ENCODE measurements at regions not wholly inside any gene's neighbourhood (a gene's known extent, or its start where the extent isn't known, plus 50 kb on each side); places are given as distances from the start of the nearest gene placed in this dataset.
"Not testable (repeated sequence)": the region's sequence is repeated elsewhere in the genome, so short reads cannot be mapped to it uniquely, and the experiment has no call there.

- TF ChIP-seq CTCF (conservative IDR thresholded peaks at IDR 0.05; ENCODE audit: control insufficient read depth, insufficient read depth, low read depth, low read length): no peak
- H3K4me3 ChIP-seq (ENCODE audit: control insufficient read depth, low read depth, low read length): no peak overlapping the region
- DNase-seq (ENCODE audit: low read depth): no peak
Observed at GRCh38 chr5:163730206-163730756, 224.9 kb downstream of the MAT2B start.

GRCh38 chr5:163731256-163731655, 225.8 kb downstream of the MAT2B start:
- no peak overlapping the region for H3K4me3 ChIP-seq (ENCODE audit: control insufficient read depth, low read depth, low read length)
- no peak for DNase-seq (ENCODE audit: low read depth)
- no peak for TF ChIP-seq CTCF (conservative IDR thresholded peaks at IDR 0.05; ENCODE audit: control insufficient read depth, insufficient read depth, low read depth, low read length)

GRCh38 chr5:163735069-163735468, 229.7 kb downstream of the MAT2B start:
- TF ChIP-seq CTCF (conservative IDR thresholded peaks at IDR 0.05; ENCODE audit: control insufficient read depth, insufficient read depth, low read depth, low read length): no peak
- H3K4me3 ChIP-seq (ENCODE audit: control insufficient read depth, low read depth, low read length): no peak overlapping the region
- no peak for DNase-seq (ENCODE audit: low read depth)

GRCh38 chr5:163747586-163747985, 242.2 kb downstream of the MAT2B start:
- no peak for DNase-seq (ENCODE audit: low read depth)
- no peak for TF ChIP-seq CTCF (conservative IDR thresholded peaks at IDR 0.05; ENCODE audit: control insufficient read depth, insufficient read depth, low read depth, low read length)
- H3K4me3 ChIP-seq (ENCODE audit: control insufficient read depth, low read depth, low read length): no peak overlapping the region

GRCh38 chr5:163748934-163749333, 243.5 kb downstream of the MAT2B start:
- no peak for DNase-seq (ENCODE audit: low read depth)
- no peak for TF ChIP-seq CTCF (conservative IDR thresholded peaks at IDR 0.05; ENCODE audit: control insufficient read depth, insufficient read depth, low read depth, low read length)
- no peak overlapping the region for H3K4me3 ChIP-seq (ENCODE audit: control insufficient read depth, low read depth, low read length)

- H3K4me3 ChIP-seq (ENCODE audit: control insufficient read depth, low read depth, low read length); DNase-seq (ENCODE audit: low read depth): not testable (repeated sequence)
Observed at GRCh38 chr5:163750415-163750814, 245.0 kb downstream of the MAT2B start.

- DNase-seq (ENCODE audit: low read depth): no peak
- no peak for TF ChIP-seq CTCF (conservative IDR thresholded peaks at IDR 0.05; ENCODE audit: control insufficient read depth, insufficient read depth, low read depth, low read length)
- no peak overlapping the region for H3K4me3 ChIP-seq (ENCODE audit: control insufficient read depth, low read depth, low read length)
Observed at GRCh38 chr5:163755505-163755904, 250.1 kb downstream of the MAT2B start.
